Retinal pigment epithelial cell (primary cell): ENCODE measurements at regions not wholly inside any gene's neighbourhood (a gene's known extent, or its start where the extent isn't known, plus 50 kb on each side); places are given as distances from the start of the nearest gene placed in this dataset.

ENCODE experiments used
- DNase-seq: peaks from one replicate; pipeline ENCODE4 v3.0.0-alpha.2; 2010; ENCODE audit warnings: low read depth
- H3K4me3 ChIP-seq: 2 replicates; pipeline ENCODE4 v1.5.1; 2011; ENCODE audit warnings: mild to moderate bottlenecking, low read length, control low read depth, moderate library complexity
- CTCF ChIP-seq: conservative IDR thresholded peaks from 2 replicates; pipeline ENCODE4 v1.5.1; 2011; ENCODE audit warnings: low read depth, low read length, control low read depth, inconsistent platforms

GRCh38 chr4:18213576-18214198, 192.1 kb upstream of the LCORL start:
- DNase-seq, result no peak
- TF ChIP-seq CTCF, result no peak
- H3K4me3 ChIP-seq, result no peak overlapping the region

GRCh38 chr4:18209448-18209847, 187.9 kb upstream of the LCORL start:
- TF ChIP-seq CTCF, result no peak
- no peak for DNase-seq
- H3K4me3 ChIP-seq, result no peak overlapping the region

GRCh38 chr4:18203966-18204365, 182.4 kb upstream of the LCORL start:
- H3K4me3 ChIP-seq, result no peak overlapping the region
- no peak for TF ChIP-seq CTCF
- DNase-seq, result no peak

GRCh38 chr4:18202486-18202885, 180.9 kb upstream of the LCORL start:
- TF ChIP-seq CTCF, result no peak
- DNase-seq, result no peak
- no peak overlapping the region for H3K4me3 ChIP-seq

GRCh38 chr4:18201885-18202284, 180.3 kb upstream of the LCORL start:
- no peak for TF ChIP-seq CTCF
- H3K4me3 ChIP-seq, result no peak overlapping the region
- no peak for DNase-seq

- no peak for DNase-seq
- no peak overlapping the region for H3K4me3 ChIP-seq
- no peak for TF ChIP-seq CTCF
Observed at GRCh38 chr4:18198653-18199052, 177.1 kb upstream of the LCORL start.

GRCh38 chr4:18197467-18197866, 175.9 kb upstream of the LCORL start:
- TF ChIP-seq CTCF, result no peak

More at GRCh38 chr4:18197467-18197866, 175.9 kb upstream of the LCORL start:
- H3K4me3 ChIP-seq, result no peak overlapping the region
- no peak for DNase-seq
